ENCODE measurements at regions not wholly inside any gene's neighbourhood (a gene's known extent, or its start where the extent isn't known, plus 50 kb on each side); places are given as distances from the start of the nearest gene placed in this dataset.

- DNase-seq (ENCODE audit: unreplicated experiment), result no peak
- Mint-ChIP-seq H3K9me3 (ENCODE audit: unreplicated experiment) (no peaks in the 10 kb centered on the region), H3K4me3 (ENCODE audit: unreplicated experiment) (no peak overlapping the region), H3K4me1 (ENCODE audit: insufficient read depth, unreplicated experiment) (no peaks in the 10 kb centered on the region), H3K27me3 (ENCODE audit: insufficient read depth, unreplicated experiment) (no peaks in the 10 kb centered on the region), H3K36me3 (ENCODE audit: insufficient read depth, unreplicated experiment) (no peaks in the 10 kb centered on the region), H3K27ac (ENCODE audit: low read depth, unreplicated experiment) (no peak overlapping the region)
- POLR2A ChIA-PET, result no interaction called here
- TF ChIP-seq, protein P1, sequence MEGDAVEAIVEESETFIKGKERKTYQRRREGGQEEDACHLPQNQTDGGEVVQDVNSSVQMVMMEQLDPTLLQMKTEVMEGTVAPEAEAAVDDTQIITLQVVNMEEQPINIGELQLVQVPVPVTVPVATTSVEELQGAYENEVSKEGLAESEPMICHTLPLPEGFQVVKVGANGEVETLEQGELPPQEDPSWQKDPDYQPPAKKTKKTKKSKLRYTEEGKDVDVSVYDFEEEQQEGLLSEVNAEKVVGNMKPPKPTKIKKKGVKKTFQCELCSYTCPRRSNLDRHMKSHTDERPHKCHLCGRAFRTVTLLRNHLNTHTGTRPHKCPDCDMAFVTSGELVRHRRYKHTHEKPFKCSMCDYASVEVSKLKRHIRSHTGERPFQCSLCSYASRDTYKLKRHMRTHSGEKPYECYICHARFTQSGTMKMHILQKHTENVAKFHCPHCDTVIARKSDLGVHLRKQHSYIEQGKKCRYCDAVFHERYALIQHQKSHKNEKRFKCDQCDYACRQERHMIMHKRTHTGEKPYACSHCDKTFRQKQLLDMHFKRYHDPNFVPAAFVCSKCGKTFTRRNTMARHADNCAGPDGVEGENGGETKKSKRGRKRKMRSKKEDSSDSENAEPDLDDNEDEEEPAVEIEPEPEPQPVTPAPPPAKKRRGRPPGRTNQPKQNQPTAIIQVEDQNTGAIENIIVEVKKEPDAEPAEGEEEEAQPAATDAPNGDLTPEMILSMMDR (IDR thresholded peaks at IDR 0.05; ENCODE audit: unreplicated experiment), result no peak
- BruUV-seq (replicated peaks), result no TSS peak
- intact Hi-C loops (cut with micrococcal nuclease), result no loop called here
- CTCF ChIA-PET, result no interaction called here
Measured at GRCh38 chr7:19378345-19378714, 233.1 kb upstream of the FERD3L start.

GRCh38 chr7:19377611-19378344, 232.6 kb upstream of the FERD3L start:
- peak; percentile 20 for DNase-seq (ENCODE audit: unreplicated experiment)
- Mint-ChIP-seq H3K4me1 (ENCODE audit: insufficient read depth, unreplicated experiment) (no peaks in the 10 kb centered on the region), H3K4me3 (ENCODE audit: unreplicated experiment) (no peak overlapping the region), H3K27me3 (ENCODE audit: insufficient read depth, unreplicated experiment) (no peaks in the 10 kb centered on the region), H3K36me3 (ENCODE audit: insufficient read depth, unreplicated experiment) (no peaks in the 10 kb centered on the region), H3K9me3 (ENCODE audit: unreplicated experiment) (no peaks in the 10 kb centered on the region), H3K27ac (ENCODE audit: low read depth, unreplicated experiment) (no peak overlapping the region)
- intact Hi-C loops (cut with micrococcal nuclease), result no loop called here
- BruUV-seq (replicated peaks), result no TSS peak
- POLR2A ChIA-PET, result no interaction called here
- TF ChIP-seq, protein P1 (IDR thresholded peaks at IDR 0.05; ENCODE audit: unreplicated experiment), result no peak
- CTCF ChIA-PET, result interaction anchor here (0.7 kb wide), 2 partner anchors 67 to 1021 kb away, joined by 3 read pairs; no protein-coding TSS in a partner anchor

DNA sequence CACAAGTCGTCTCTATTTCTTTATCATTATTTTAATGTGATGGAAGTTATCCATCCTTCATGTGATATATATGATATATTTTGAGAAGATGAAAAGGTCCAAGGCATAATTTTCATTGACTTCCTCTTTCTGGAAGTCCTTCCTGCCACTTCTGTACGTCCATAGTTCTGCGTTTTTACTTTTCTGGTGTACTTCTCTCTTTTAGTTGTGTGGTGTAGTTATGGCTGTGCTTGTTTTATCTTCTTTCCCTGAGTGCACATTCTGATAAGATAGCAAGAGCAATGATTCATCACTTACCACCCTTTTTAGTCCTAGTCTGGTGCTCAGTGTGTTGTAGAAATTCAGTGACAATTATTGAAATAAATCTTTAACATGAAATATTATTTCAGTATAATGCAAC, 231.3 kb upstream of the FERD3L start:
- intact Hi-C loops (cut with micrococcal nuclease), result no loop called here
- BruUV-seq (replicated peaks), result no TSS peak

DNA sequence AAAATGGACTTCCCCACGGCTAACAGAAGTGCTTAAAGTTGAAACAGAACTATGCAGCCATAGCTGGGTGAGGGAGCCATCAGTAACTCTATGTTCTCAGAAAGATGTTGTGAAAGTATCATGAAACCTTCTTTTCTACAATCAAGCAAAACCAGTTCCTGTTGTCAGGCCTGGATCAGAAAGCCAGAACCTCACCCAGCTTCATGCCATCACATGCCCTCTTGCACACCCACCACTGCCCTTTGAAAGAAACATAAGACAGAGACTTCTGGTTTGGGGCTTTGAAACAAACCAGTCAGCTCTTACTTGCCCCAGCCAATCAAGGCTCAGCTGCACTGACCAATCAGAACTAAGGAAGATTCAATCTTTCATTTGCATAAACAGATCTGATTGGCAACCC, 230.8 kb upstream of the FERD3L start:
- Mint-ChIP-seq H3K36me3 (ENCODE audit: insufficient read depth, unreplicated experiment) (no peaks in the 10 kb centered on the region), H3K4me3 (ENCODE audit: unreplicated experiment) (no peak overlapping the region), H3K4me1 (ENCODE audit: insufficient read depth, unreplicated experiment) (no peaks in the 10 kb centered on the region), H3K27ac (ENCODE audit: low read depth, unreplicated experiment) (no peak overlapping the region), H3K9me3 (ENCODE audit: unreplicated experiment) (no peaks in the 10 kb centered on the region), H3K27me3 (ENCODE audit: insufficient read depth, unreplicated experiment) (no peaks in the 10 kb centered on the region)
- intact Hi-C loops (cut with micrococcal nuclease), result no loop called here
- ChIA-PET POLR2A (no interaction called here), CTCF (no interaction called here)
- TF ChIP-seq, protein P1 (IDR thresholded peaks at IDR 0.05; ENCODE audit: unreplicated experiment), result no peak
- BruUV-seq (replicated peaks), result no TSS peak
- no peak for DNase-seq (ENCODE audit: unreplicated experiment)

More for the DNA sequence above, 231.3 kb upstream of the FERD3L start:
- POLR2A ChIA-PET, result no interaction called here
- no peaks in the 10 kb centered on the region for H3K9me3 Mint-ChIP-seq (ENCODE audit: unreplicated experiment)
- no peaks in the 10 kb centered on the region for H3K4me1 Mint-ChIP-seq (ENCODE audit: insufficient read depth, unreplicated experiment)
- no peaks in the 10 kb centered on the region for H3K36me3 Mint-ChIP-seq (ENCODE audit: insufficient read depth, unreplicated experiment)
- no peak overlapping the region for H3K27ac Mint-ChIP-seq (ENCODE audit: low read depth, unreplicated experiment)
- TF ChIP-seq, protein P1 (IDR thresholded peaks at IDR 0.05; ENCODE audit: unreplicated experiment), result no peak
- no peak overlapping the region for H3K4me3 Mint-ChIP-seq (ENCODE audit: unreplicated experiment)
- no peaks in the 10 kb centered on the region for H3K27me3 Mint-ChIP-seq (ENCODE audit: insufficient read depth, unreplicated experiment)
- CTCF ChIA-PET, result no interaction called here
- no peak for DNase-seq (ENCODE audit: unreplicated experiment)
